H9 (cell line): ENCODE measurements at regions not wholly inside any gene's neighbourhood (a gene's known extent, or its start where the extent isn't known, plus 50 kb on each side); places are given as distances from the start of the nearest gene placed in this dataset.

ENCODE experiments used
- DNase-seq: peaks from one replicate; pipeline ENCODE4 v3.0.0-alpha.2; 2017
- H2AFZ ChIP-seq: one replicate; pipeline ENCODE4 v1.6.1; 2013; ENCODE audit warnings: mild to moderate bottlenecking, low read length, control low read depth, moderate library complexity
- H2AK5ac ChIP-seq: 2 replicates; pipeline ENCODE4 v1.6.1; 2013; ENCODE audit warnings: low read length, control low read depth, mixed read lengths; ENCODE audit not compliant: insufficient read length
- H2BK120ac ChIP-seq: one replicate; pipeline ENCODE4 v1.6.1; 2013; ENCODE audit warnings: low read depth, mild to moderate bottlenecking, low read length, control low read depth, inconsistent platforms; ENCODE audit not compliant: poor library complexity, severe bottlenecking
- H2BK12ac ChIP-seq: 2 replicates; pipeline ENCODE4 v1.6.1; 2013; ENCODE audit warnings: low read length, control low read depth, mixed read lengths, low read depth; ENCODE audit not compliant: insufficient read length
- H2BK15ac ChIP-seq: 2 replicates; pipeline ENCODE4 v1.6.1; 2013; ENCODE audit warnings: low read depth, low read length, control low read depth
- H2BK20ac ChIP-seq: one replicate; pipeline ENCODE4 v1.6.1; 2013; ENCODE audit warnings: low read depth, mild to moderate bottlenecking, low read length, control low read depth, inconsistent platforms; ENCODE audit not compliant: poor library complexity, severe bottlenecking
- H2BK5ac ChIP-seq: 2 replicates; pipeline ENCODE4 v1.6.1; 2013; ENCODE audit warnings: low read length, control low read depth, mixed read lengths; ENCODE audit not compliant: insufficient read length
- H3K14ac ChIP-seq: 2 replicates; pipeline ENCODE4 v1.6.1; 2013; ENCODE audit warnings: low read length, control low read depth; ENCODE audit not compliant: insufficient read depth
- H3K18ac ChIP-seq: 2 replicates; pipeline ENCODE4 v1.6.1; 2013; ENCODE audit warnings: low read depth, mild to moderate bottlenecking, mixed read lengths, low read length, control low read depth; ENCODE audit not compliant: insufficient read length
- H3K23ac ChIP-seq: 2 replicates; pipeline ENCODE4 v1.6.1; 2013; ENCODE audit warnings: low read length, control low read depth, mixed read lengths, low read depth; ENCODE audit not compliant: insufficient read length
- H3K23me2 ChIP-seq: 2 replicates; pipeline ENCODE4 v1.6.1; 2013; ENCODE audit warnings: low read depth, mild to moderate bottlenecking, mixed read lengths, low read length, control low read depth; ENCODE audit not compliant: insufficient read length, poor library complexity, severe bottlenecking
- H3K27ac ChIP-seq: 2 replicates; pipeline ENCODE4 v1.5.1; 2013; ENCODE audit warnings: low read length, control low read depth, mixed read lengths, low read depth; ENCODE audit not compliant: insufficient read length
- H3K27me3 ChIP-seq: 2 replicates; pipeline ENCODE4 v1.6.1; 2013; ENCODE audit warnings: low read length, control low read depth, inconsistent platforms; ENCODE audit not compliant: insufficient read depth
- H3K4ac ChIP-seq: 2 replicates; pipeline ENCODE4 v1.6.1; 2013; ENCODE audit warnings: low read depth, mild to moderate bottlenecking, control low read depth, inconsistent platforms, low read length, moderate library complexity
- H3K4me1 ChIP-seq: 2 replicates; pipeline ENCODE4 v1.6.1; 2013; ENCODE audit warnings: low read length, control low read depth, inconsistent platforms; ENCODE audit not compliant: insufficient read depth
- H3K4me2 ChIP-seq: 2 replicates; pipeline ENCODE4 v1.6.1; 2013; ENCODE audit warnings: low read length, control low read depth, mixed read lengths; ENCODE audit not compliant: insufficient read length, insufficient read depth
- H3K56ac ChIP-seq: 2 replicates; pipeline ENCODE4 v1.6.1; 2013; ENCODE audit warnings: low read depth, mild to moderate bottlenecking, mixed read lengths, low read length, control low read depth; ENCODE audit not compliant: insufficient read length
- H3K79me1 ChIP-seq: 2 replicates; pipeline ENCODE4 v1.6.1; 2013; ENCODE audit warnings: low read depth, mild to moderate bottlenecking, moderate library complexity, low read length, control low read depth, inconsistent platforms; ENCODE audit not compliant: insufficient read depth, poor library complexity, severe bottlenecking
- H3K79me2 ChIP-seq: 2 replicates; pipeline ENCODE4 v1.6.1; 2013; ENCODE audit warnings: low read length, control low read depth, inconsistent platforms; ENCODE audit not compliant: insufficient read depth
- H3K9ac ChIP-seq: 2 replicates; pipeline ENCODE4 v1.6.1; 2013; ENCODE audit warnings: low read length, control low read depth, mixed read lengths; ENCODE audit not compliant: insufficient read length; ENCODE audit errors: extremely low read depth
- H3K9me3 ChIP-seq: one replicate; pipeline ENCODE4 v1.6.1; 2013; ENCODE audit warnings: low read depth, low read length, inconsistent platforms; ENCODE audit not compliant: control insufficient read depth
- H3T11ph ChIP-seq: one replicate; pipeline ENCODE4 v1.6.1; 2013; ENCODE audit warnings: mild to moderate bottlenecking, low read length, control low read depth, inconsistent platforms
- H4K20me1 ChIP-seq: one replicate; pipeline ENCODE4 v1.6.1; 2013; ENCODE audit not compliant: control insufficient read depth, insufficient read length, insufficient read depth
- H4K5ac ChIP-seq: 2 replicates; pipeline ENCODE4 v1.6.1; 2013; ENCODE audit warnings: low read depth, mild to moderate bottlenecking, mixed read lengths, low read length, control low read depth; ENCODE audit not compliant: insufficient read length
- H4K8ac ChIP-seq: replicated peaks from 2 replicates; pipeline ENCODE4 v1.6.1; 2013; ENCODE audit warnings: low read length, control low read depth, mixed read lengths, low read depth; ENCODE audit not compliant: insufficient read length
- H4K91ac ChIP-seq: 2 replicates; pipeline ENCODE4 v1.6.1; 2013; ENCODE audit warnings: low read depth, mild to moderate bottlenecking, moderate library complexity, mixed read lengths, low read length, control low read depth; ENCODE audit not compliant: insufficient read length
- H3K27ac Mint-ChIP-seq, 3 experiments: 2 replicates in 2 of 3; 3 replicates in 1 of 3; pipeline ENCODE4 v1.8.0; 2020 to 2021; ENCODE audit warnings: mixed read lengths in 3 of 3, mild to moderate bottlenecking in 1 of 3, moderate library complexity in 1 of 3
- H3K27me3 Mint-ChIP-seq: 2 replicates; pipeline ENCODE4 v1.8.0; 2021; ENCODE audit warnings: low read depth, mild to moderate bottlenecking, moderate library complexity, mixed read lengths
- H3K36me3 Mint-ChIP-seq, 3 experiments: 2 replicates in 2 of 3; 3 replicates in 1 of 3; pipeline ENCODE4 v1.8.0; 2020 to 2021; ENCODE audit warnings: low read depth in 3 of 3, mixed read lengths in 3 of 3; ENCODE audit not compliant: insufficient read depth in 1 of 3
- H3K4me1 Mint-ChIP-seq, 2 experiments: 2 replicates each; pipeline ENCODE4 v1.8.0; 2020; ENCODE audit warnings: mixed read lengths in 2 of 2
- H3K4me3 Mint-ChIP-seq, 2 experiments: 2 replicates in 1 of 2; 3 replicates in 1 of 2; pipeline ENCODE4 v1.8.0; 2020 to 2021; ENCODE audit warnings: mild to moderate bottlenecking in 2 of 2, mixed read lengths in 2 of 2, moderate library complexity in 1 of 2
- H3K9me3 Mint-ChIP-seq, 2 experiments: 2 replicates in 1 of 2; 3 replicates in 1 of 2; pipeline ENCODE4 v1.8.0; 2020; ENCODE audit warnings: mild to moderate bottlenecking in 2 of 2, mixed read lengths in 2 of 2, moderate library complexity in 1 of 2
- WGBS: extraction: QIAGEN DNeasy Blood & Tissue Kit; methylation state at CpG from one replicate; pipeline ENCODE4 v1.1.7; 2013; ENCODE audit warnings: missing lambda C conversion rate, low lambda C conversion rate, mixed read lengths; ENCODE audit not compliant: insufficient read length; ENCODE audit errors: extremely low coverage; 5-methylcytosine and 5-hydroxymethylcytosine counted together
- TF ChIP-seq, protein P1 (sequence below): fragments of 200-600 bp; sonication (generic); conservative IDR thresholded peaks from 3 replicates; pipeline ENCODE4 v1.8.0; 2021; ENCODE audit warnings: antibody characterized with exemption, mild to moderate bottlenecking

DNA sequence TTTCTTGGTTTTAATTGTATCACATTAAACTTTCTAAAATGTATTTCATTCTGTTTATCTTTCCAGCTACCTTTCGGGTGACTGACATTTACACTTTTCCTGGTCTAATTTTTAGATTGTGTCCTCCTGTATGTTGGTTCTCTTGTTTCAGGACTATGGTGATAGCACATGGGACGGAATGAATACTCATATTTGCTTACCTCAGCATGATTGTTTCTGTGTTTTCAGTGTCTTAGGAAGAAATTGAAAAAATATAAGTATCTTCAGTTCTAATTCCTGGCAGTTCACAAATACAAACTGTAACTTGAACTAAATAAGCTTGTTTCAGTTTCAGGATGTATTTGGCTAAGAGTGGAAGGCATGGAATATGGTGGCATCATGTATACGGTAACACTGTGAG lies 80.1 kb upstream of the ROBO1 start:
- no CpG with 5 or more reads among the region's 3 CpGs for WGBS
- H3K27ac Mint-ChIP-seq: no peak overlapping the region
- Histone ChIP-seq H4K8ac (no peak overlapping the region), H3K14ac (no peak overlapping the region), H2BK5ac (no peak overlapping the region), H3K23me2 (no peaks in the 10 kb centered on the region), H3T11ph (no peak overlapping the region), H2BK20ac (no peak overlapping the region), H4K20me1 (no peaks in the 10 kb centered on the region), H3K27me3 (no peaks in the 10 kb centered on the region), H4K5ac (no peak overlapping the region), H3K27ac (no peak overlapping the region), H2BK12ac (no peak overlapping the region), H3K4ac (no peak overlapping the region), H2AK5ac (no peak overlapping the region), H3K4me2 (no peak overlapping the region), H3K4me1 (no peaks in the 10 kb centered on the region), H3K79me2 (no peaks in the 10 kb centered on the region), H2AFZ (no peak overlapping the region), H2BK15ac (no peak overlapping the region), H3K56ac (no peak overlapping the region), H4K91ac (no peak overlapping the region), H3K18ac (no peak overlapping the region), H3K23ac (no peak overlapping the region), H3K9me3 (no peaks in the 10 kb centered on the region), H3K79me1 (no peaks in the 10 kb centered on the region), H2BK120ac (no peak overlapping the region), H3K9ac (no peak overlapping the region)
- no peak for DNase-seq
- no peaks in the 10 kb centered on the region for H3K9me3 Mint-ChIP-seq
- no peaks in the 10 kb centered on the region for H3K4me1 Mint-ChIP-seq
- TF ChIP-seq, protein P1, sequence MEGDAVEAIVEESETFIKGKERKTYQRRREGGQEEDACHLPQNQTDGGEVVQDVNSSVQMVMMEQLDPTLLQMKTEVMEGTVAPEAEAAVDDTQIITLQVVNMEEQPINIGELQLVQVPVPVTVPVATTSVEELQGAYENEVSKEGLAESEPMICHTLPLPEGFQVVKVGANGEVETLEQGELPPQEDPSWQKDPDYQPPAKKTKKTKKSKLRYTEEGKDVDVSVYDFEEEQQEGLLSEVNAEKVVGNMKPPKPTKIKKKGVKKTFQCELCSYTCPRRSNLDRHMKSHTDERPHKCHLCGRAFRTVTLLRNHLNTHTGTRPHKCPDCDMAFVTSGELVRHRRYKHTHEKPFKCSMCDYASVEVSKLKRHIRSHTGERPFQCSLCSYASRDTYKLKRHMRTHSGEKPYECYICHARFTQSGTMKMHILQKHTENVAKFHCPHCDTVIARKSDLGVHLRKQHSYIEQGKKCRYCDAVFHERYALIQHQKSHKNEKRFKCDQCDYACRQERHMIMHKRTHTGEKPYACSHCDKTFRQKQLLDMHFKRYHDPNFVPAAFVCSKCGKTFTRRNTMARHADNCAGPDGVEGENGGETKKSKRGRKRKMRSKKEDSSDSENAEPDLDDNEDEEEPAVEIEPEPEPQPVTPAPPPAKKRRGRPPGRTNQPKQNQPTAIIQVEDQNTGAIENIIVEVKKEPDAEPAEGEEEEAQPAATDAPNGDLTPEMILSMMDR: no peak
- H3K27me3 Mint-ChIP-seq: no peaks in the 10 kb centered on the region
- no peaks in the 10 kb centered on the region for H3K36me3 Mint-ChIP-seq
- H3K4me3 Mint-ChIP-seq: no peak overlapping the region
